HG02981 (cell line): ENCODE measurements at regions not wholly inside any gene's neighbourhood (a gene's known extent, or its start where the extent isn't known, plus 50 kb on each side); places are given as distances from the start of the nearest gene placed in this dataset.

ENCODE experiments used
- ATAC-seq: cut with Tn5 transposase; IDR thresholded peaks from one replicate; pipeline ENCODE4 v1.9.1; 2021; ENCODE audit warnings: mild to moderate bottlenecking, moderate library complexity; ENCODE audit not compliant: unreplicated experiment

GRCh38 chr16:85354686-85355514 lies 242.6 kb upstream of the CIBAR2 start:
- ATAC-seq = no peak

- ATAC-seq = no peak
Measured at GRCh38 chr16:85355515-85355837, 243.2 kb upstream of the CIBAR2 start.

GRCh38 chr16:85356157-85356556 lies 243.9 kb upstream of the CIBAR2 start:
- ATAC-seq = no peak

GRCh38 chr16:85357323-85357722 lies 245.1 kb upstream of the CIBAR2 start:
- ATAC-seq = no peak

GRCh38 chr16:85357924-85358505 lies 245.7 kb upstream of the CIBAR2 start:
- no peak for ATAC-seq

GRCh38 chr16:85358704-85359146 lies 246.5 kb upstream of the CIBAR2 start:
- no peak for ATAC-seq

GRCh38 chr16:85359147-85359822 lies 247.0 kb upstream of the CIBAR2 start:
- no peak for ATAC-seq

GRCh38 chr16:85360323-85361277 lies 248.3 kb upstream of the CIBAR2 start:
- no peak for ATAC-seq

- ATAC-seq = no peak
Measured at GRCh38 chr16:85361441-85362118, 249.3 kb upstream of the CIBAR2 start.

- no peak for ATAC-seq
Measured at GRCh38 chr16:85362443-85362842, 250.2 kb upstream of the CIBAR2 start.

GRCh38 chr16:85363427-85363826 lies 249.7 kb upstream of the GSE1 start:
- no peak for ATAC-seq

GRCh38 chr16:85363881-85364280 lies 249.2 kb upstream of the GSE1 start:
- no peak for ATAC-seq

GRCh38 chr16:85364323-85365040 lies 248.6 kb upstream of the GSE1 start:
- ATAC-seq = no peak

GRCh38 chr16:85365120-85365519 lies 248.0 kb upstream of the GSE1 start:
- no peak for ATAC-seq

GRCh38 chr16:85366031-85366763 lies 246.9 kb upstream of the GSE1 start:
- no peak for ATAC-seq

- no peak for ATAC-seq
Measured at GRCh38 chr16:85367485-85367884, 245.6 kb upstream of the GSE1 start.

GRCh38 chr16:85369060-85369459 lies 244.1 kb upstream of the GSE1 start:
- ATAC-seq = no peak

- ATAC-seq = no peak
Measured at GRCh38 chr16:85369741-85370528, 243.2 kb upstream of the GSE1 start.
